H9 (cell line): ENCODE measurements at regions not wholly inside any gene's neighbourhood (a gene's known extent, or its start where the extent isn't known, plus 50 kb on each side); places are given as distances from the start of the nearest gene placed in this dataset.
A peak's percentile ranks its signal among the peaks of the same experiment; 100 is the strongest.

Source experiments
- DNase-seq: peaks from one replicate; pipeline ENCODE4 v3.0.0-alpha.2; 2017
- H2AFZ ChIP-seq: one replicate; pipeline ENCODE4 v1.6.1; 2013; ENCODE audit warnings: mild to moderate bottlenecking, low read length, control low read depth, moderate library complexity
- H2AK5ac ChIP-seq: 2 replicates; pipeline ENCODE4 v1.6.1; 2013; ENCODE audit warnings: low read length, control low read depth, mixed read lengths; ENCODE audit not compliant: insufficient read length
- H2BK120ac ChIP-seq: one replicate; pipeline ENCODE4 v1.6.1; 2013; ENCODE audit warnings: low read depth, mild to moderate bottlenecking, low read length, control low read depth, inconsistent platforms; ENCODE audit not compliant: poor library complexity, severe bottlenecking
- H2BK12ac ChIP-seq: 2 replicates; pipeline ENCODE4 v1.6.1; 2013; ENCODE audit warnings: low read length, control low read depth, mixed read lengths, low read depth; ENCODE audit not compliant: insufficient read length
- H2BK15ac ChIP-seq: 2 replicates; pipeline ENCODE4 v1.6.1; 2013; ENCODE audit warnings: low read depth, low read length, control low read depth
- H2BK20ac ChIP-seq: one replicate; pipeline ENCODE4 v1.6.1; 2013; ENCODE audit warnings: low read depth, mild to moderate bottlenecking, low read length, control low read depth, inconsistent platforms; ENCODE audit not compliant: poor library complexity, severe bottlenecking
- H2BK5ac ChIP-seq: 2 replicates; pipeline ENCODE4 v1.6.1; 2013; ENCODE audit warnings: low read length, control low read depth, mixed read lengths; ENCODE audit not compliant: insufficient read length
- H3K14ac ChIP-seq: 2 replicates; pipeline ENCODE4 v1.6.1; 2013; ENCODE audit warnings: low read length, control low read depth; ENCODE audit not compliant: insufficient read depth
- H3K18ac ChIP-seq: 2 replicates; pipeline ENCODE4 v1.6.1; 2013; ENCODE audit warnings: low read depth, mild to moderate bottlenecking, mixed read lengths, low read length, control low read depth; ENCODE audit not compliant: insufficient read length
- H3K23ac ChIP-seq: 2 replicates; pipeline ENCODE4 v1.6.1; 2013; ENCODE audit warnings: low read length, control low read depth, mixed read lengths, low read depth; ENCODE audit not compliant: insufficient read length
- H3K23me2 ChIP-seq: 2 replicates; pipeline ENCODE4 v1.6.1; 2013; ENCODE audit warnings: low read depth, mild to moderate bottlenecking, mixed read lengths, low read length, control low read depth; ENCODE audit not compliant: insufficient read length, poor library complexity, severe bottlenecking
- H3K27ac ChIP-seq: 2 replicates; pipeline ENCODE4 v1.5.1; 2013; ENCODE audit warnings: low read length, control low read depth, mixed read lengths, low read depth; ENCODE audit not compliant: insufficient read length
- H3K27me3 ChIP-seq: 2 replicates; pipeline ENCODE4 v1.6.1; 2013; ENCODE audit warnings: low read length, control low read depth, inconsistent platforms; ENCODE audit not compliant: insufficient read depth
- H3K4ac ChIP-seq: 2 replicates; pipeline ENCODE4 v1.6.1; 2013; ENCODE audit warnings: low read depth, mild to moderate bottlenecking, control low read depth, inconsistent platforms, low read length, moderate library complexity
- H3K4me1 ChIP-seq: 2 replicates; pipeline ENCODE4 v1.6.1; 2013; ENCODE audit warnings: low read length, control low read depth, inconsistent platforms; ENCODE audit not compliant: insufficient read depth
- H3K4me2 ChIP-seq: 2 replicates; pipeline ENCODE4 v1.6.1; 2013; ENCODE audit warnings: low read length, control low read depth, mixed read lengths; ENCODE audit not compliant: insufficient read length, insufficient read depth
- H3K56ac ChIP-seq: 2 replicates; pipeline ENCODE4 v1.6.1; 2013; ENCODE audit warnings: low read depth, mild to moderate bottlenecking, mixed read lengths, low read length, control low read depth; ENCODE audit not compliant: insufficient read length
- H3K79me1 ChIP-seq: 2 replicates; pipeline ENCODE4 v1.6.1; 2013; ENCODE audit warnings: low read depth, mild to moderate bottlenecking, moderate library complexity, low read length, control low read depth, inconsistent platforms; ENCODE audit not compliant: insufficient read depth, poor library complexity, severe bottlenecking
- H3K79me2 ChIP-seq: 2 replicates; pipeline ENCODE4 v1.6.1; 2013; ENCODE audit warnings: low read length, control low read depth, inconsistent platforms; ENCODE audit not compliant: insufficient read depth
- H3K9ac ChIP-seq: 2 replicates; pipeline ENCODE4 v1.6.1; 2013; ENCODE audit warnings: low read length, control low read depth, mixed read lengths; ENCODE audit not compliant: insufficient read length; ENCODE audit errors: extremely low read depth
- H3K9me3 ChIP-seq: one replicate; pipeline ENCODE4 v1.6.1; 2013; ENCODE audit warnings: low read depth, low read length, inconsistent platforms; ENCODE audit not compliant: control insufficient read depth
- H3T11ph ChIP-seq: one replicate; pipeline ENCODE4 v1.6.1; 2013; ENCODE audit warnings: mild to moderate bottlenecking, low read length, control low read depth, inconsistent platforms
- H4K20me1 ChIP-seq: one replicate; pipeline ENCODE4 v1.6.1; 2013; ENCODE audit not compliant: control insufficient read depth, insufficient read length, insufficient read depth
- H4K5ac ChIP-seq: 2 replicates; pipeline ENCODE4 v1.6.1; 2013; ENCODE audit warnings: low read depth, mild to moderate bottlenecking, mixed read lengths, low read length, control low read depth; ENCODE audit not compliant: insufficient read length
- H4K8ac ChIP-seq: replicated peaks from 2 replicates; pipeline ENCODE4 v1.6.1; 2013; ENCODE audit warnings: low read length, control low read depth, mixed read lengths, low read depth; ENCODE audit not compliant: insufficient read length
- H4K91ac ChIP-seq: 2 replicates; pipeline ENCODE4 v1.6.1; 2013; ENCODE audit warnings: low read depth, mild to moderate bottlenecking, moderate library complexity, mixed read lengths, low read length, control low read depth; ENCODE audit not compliant: insufficient read length
- H3K27ac Mint-ChIP-seq, 3 experiments: 2 replicates in 2 of 3; 3 replicates in 1 of 3; pipeline ENCODE4 v1.8.0; 2020 to 2021; ENCODE audit warnings: mixed read lengths in 3 of 3, mild to moderate bottlenecking in 1 of 3, moderate library complexity in 1 of 3
- H3K27me3 Mint-ChIP-seq: 2 replicates; pipeline ENCODE4 v1.8.0; 2021; ENCODE audit warnings: low read depth, mild to moderate bottlenecking, moderate library complexity, mixed read lengths
- H3K36me3 Mint-ChIP-seq, 3 experiments: 2 replicates in 2 of 3; 3 replicates in 1 of 3; pipeline ENCODE4 v1.8.0; 2020 to 2021; ENCODE audit warnings: low read depth in 3 of 3, mixed read lengths in 3 of 3; ENCODE audit not compliant: insufficient read depth in 1 of 3
- H3K4me1 Mint-ChIP-seq, 2 experiments: 2 replicates each; pipeline ENCODE4 v1.8.0; 2020; ENCODE audit warnings: mixed read lengths in 2 of 2
- H3K4me3 Mint-ChIP-seq, 2 experiments: 2 replicates in 1 of 2; 3 replicates in 1 of 2; pipeline ENCODE4 v1.8.0; 2020 to 2021; ENCODE audit warnings: mild to moderate bottlenecking in 2 of 2, mixed read lengths in 2 of 2, moderate library complexity in 1 of 2
- H3K9me3 Mint-ChIP-seq, 2 experiments: 2 replicates in 1 of 2; 3 replicates in 1 of 2; pipeline ENCODE4 v1.8.0; 2020; ENCODE audit warnings: mild to moderate bottlenecking in 2 of 2, mixed read lengths in 2 of 2, moderate library complexity in 1 of 2
- CTCF ChIP-seq: fragments of 200-600 bp; sonication (generic); conservative IDR thresholded peaks from 3 replicates; pipeline ENCODE4 v1.8.0; 2021; ENCODE audit warnings: antibody characterized with exemption, mild to moderate bottlenecking
- WGBS: extraction: QIAGEN DNeasy Blood & Tissue Kit; methylation state at CpG from one replicate; pipeline ENCODE4 v1.1.7; 2013; ENCODE audit warnings: missing lambda C conversion rate, low lambda C conversion rate, mixed read lengths; ENCODE audit not compliant: insufficient read length; ENCODE audit errors: extremely low coverage; 5-methylcytosine and 5-hydroxymethylcytosine counted together

- H3K79me1 ChIP-seq, result no peaks in the 10 kb centered on the region
- no peaks in the 10 kb centered on the region for H3K4me1 Mint-ChIP-seq
- no peak overlapping the region for H4K5ac ChIP-seq
- no peak overlapping the region for H2AK5ac ChIP-seq
- no peak overlapping the region for H4K8ac ChIP-seq
- H4K91ac ChIP-seq, result no peak overlapping the region
- H3K56ac ChIP-seq, result no peak overlapping the region
- no peak for DNase-seq
- no peak overlapping the region for H3K4me2 ChIP-seq
- WGBS, result no CpG with 5 or more reads among the region's 2 CpGs
- no peak overlapping the region for H2BK15ac ChIP-seq
- no peak overlapping the region for H2BK120ac ChIP-seq
- H3K4me1 ChIP-seq, result no peaks in the 10 kb centered on the region
- no peak overlapping the region for H3K27ac ChIP-seq
- H2AFZ ChIP-seq, result no peak overlapping the region
- H3K27me3 ChIP-seq, result no peaks in the 10 kb centered on the region
- peaks cover 0 to 18% (median 3%) of the 10 kb centered on the region in 3 experiments; a peak in 2 of 7 replicates for H3K36me3 Mint-ChIP-seq
- no peak overlapping the region for H3K18ac ChIP-seq
- H3T11ph ChIP-seq, result peak overlapping the region; percentile 36
- no peaks in the 10 kb centered on the region for H4K20me1 ChIP-seq
- H3K9ac ChIP-seq, result no peak overlapping the region
- peaks cover 10 to 15% of the 10 kb centered on the region in 2 experiments; a peak in 4 of 5 replicates for H3K9me3 Mint-ChIP-seq
- no peaks in the 10 kb centered on the region for H3K79me2 ChIP-seq
- no peaks in the 10 kb centered on the region for H3K23me2 ChIP-seq
- no peaks in the 10 kb centered on the region for H3K9me3 ChIP-seq
- TF ChIP-seq CTCF, result no peak
- H2BK20ac ChIP-seq, result no peak overlapping the region
- no peak overlapping the region for H3K4ac ChIP-seq
- no peak overlapping the region for H3K14ac ChIP-seq
- no peak overlapping the region for H3K23ac ChIP-seq
- H2BK12ac ChIP-seq, result no peak overlapping the region
- no peak overlapping the region for H3K4me3 Mint-ChIP-seq
- H3K27ac Mint-ChIP-seq, result no peak overlapping the region
- H2BK5ac ChIP-seq, result no peak overlapping the region
- H3K27me3 Mint-ChIP-seq, result no peaks in the 10 kb centered on the region
Measured at GRCh38 chr18:38981389-38981788, 1415.8 kb upstream of the CELF4 start.
